ENCODE measurements at regions not wholly inside any gene's neighbourhood (a gene's known extent, or its start where the extent isn't known, plus 50 kb on each side); places are given as distances from the start of the nearest gene placed in this dataset.
"Not testable (repeated sequence)": the region's sequence is repeated elsewhere in the genome, so short reads cannot be mapped to it uniquely, and the experiment has no call there.

DNA sequence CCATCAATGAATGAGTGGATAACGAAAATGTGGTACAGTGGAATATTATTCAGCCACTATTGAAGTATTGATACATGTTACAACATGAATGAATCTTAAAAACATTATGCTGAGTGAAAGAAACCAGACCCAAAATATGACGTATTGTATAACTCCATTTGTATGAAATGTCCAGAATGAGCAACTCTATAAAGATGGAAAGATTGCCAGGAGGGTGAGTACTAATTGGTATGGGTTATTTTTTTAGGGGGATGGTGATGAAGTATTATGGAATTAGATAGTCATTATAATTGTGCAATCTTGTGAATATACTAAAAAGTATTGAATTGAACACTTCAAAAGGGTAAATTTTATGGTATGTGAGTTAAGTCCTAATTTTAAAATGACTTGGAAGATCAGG is 278.6 kb downstream of the SIPA1L2 start:
- no peaks in the 10 kb centered on the region for H3K36me3 Mint-ChIP-seq
- H3K9me3 Mint-ChIP-seq, result peaks cover 4% of the 10 kb centered on the region

DNA sequence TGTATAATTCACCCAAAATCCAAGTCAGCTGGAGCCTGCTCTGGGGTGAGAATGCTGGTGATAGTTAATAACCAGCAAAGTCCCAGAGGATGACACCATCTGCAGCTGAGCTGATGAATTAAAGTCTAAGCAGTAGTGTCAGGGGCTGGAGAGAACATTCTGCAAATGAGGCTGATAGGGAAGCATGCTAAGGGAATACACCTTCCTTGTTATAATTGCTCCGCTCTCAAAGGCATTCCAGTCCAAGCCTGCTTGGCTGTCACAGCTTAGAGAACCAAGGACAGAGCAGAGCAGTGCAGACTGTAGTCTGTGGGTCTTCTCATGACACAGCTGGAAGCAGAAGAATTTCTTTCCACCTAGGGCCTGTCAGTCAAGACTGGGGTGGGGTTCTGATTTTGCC is 283.1 kb downstream of the SIPA1L2 start:
- DNase-seq (no peak), ATAC-seq (ENCODE audit: low read depth) (no peak)
- Mint-ChIP-seq H3K36me3 (no peaks in the 10 kb centered on the region), H3K9me3 (peaks cover 14% of the 10 kb centered on the region), H3K4me1 (no peaks in the 10 kb centered on the region), H3K27me3 (peaks cover 2% of the 10 kb centered on the region), H3K4me3 (no peak overlapping the region), H3K27ac (no peak overlapping the region)
- POLR2A ChIA-PET, result no interaction called here

More for the DNA sequence above, 278.6 kb downstream of the SIPA1L2 start:
- POLR2A ChIA-PET, result no interaction called here
- peaks cover 12% of the 10 kb centered on the region for H3K27me3 Mint-ChIP-seq
- DNase-seq (no peak), ATAC-seq (ENCODE audit: low read depth) (no peak)
- H3K4me3 Mint-ChIP-seq, result no peak overlapping the region
- no peak overlapping the region for H3K27ac Mint-ChIP-seq
- H3K4me1 Mint-ChIP-seq, result no peaks in the 10 kb centered on the region

DNA sequence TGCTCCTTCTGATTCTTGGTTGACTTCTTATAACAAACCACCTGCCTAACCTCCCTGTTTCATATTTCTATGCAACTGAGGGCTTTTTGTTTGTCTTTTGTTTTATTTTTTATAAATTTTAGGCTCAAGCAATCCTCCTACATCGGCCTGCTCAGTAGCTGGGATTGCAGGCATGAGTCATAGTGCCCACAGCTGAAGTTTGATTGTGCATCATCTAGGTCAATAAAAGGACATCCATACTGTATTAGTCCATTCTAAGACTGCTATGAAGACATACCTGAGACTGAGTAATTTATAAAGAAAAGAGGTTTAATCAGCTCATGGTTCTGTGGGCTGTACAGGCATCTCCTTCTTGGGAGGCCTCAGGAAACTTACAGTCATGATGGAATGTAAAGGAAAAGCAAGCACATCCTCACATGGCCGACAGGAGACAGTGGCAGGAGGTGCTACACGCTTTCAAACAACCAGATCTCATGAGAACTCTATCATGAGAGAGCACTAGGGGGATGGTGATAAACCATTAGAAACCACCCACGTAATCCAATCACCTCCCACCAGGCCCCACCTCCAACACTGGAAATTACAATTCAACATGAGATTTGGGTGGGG is 285.0 kb downstream of the SIPA1L2 start:
- POLR2A ChIA-PET, result no interaction called here
- Mint-ChIP-seq H3K36me3 (no peaks in the 10 kb centered on the region), H3K4me3 (no peak overlapping the region), H3K27me3 (peaks cover 2% of the 10 kb centered on the region), H3K4me1 (no peaks in the 10 kb centered on the region), H3K9me3 (peaks cover 14% of the 10 kb centered on the region), H3K27ac (no peak overlapping the region)
- ATAC-seq (ENCODE audit: low read depth), result no peak
- DNase-seq, result no peak

DNA sequence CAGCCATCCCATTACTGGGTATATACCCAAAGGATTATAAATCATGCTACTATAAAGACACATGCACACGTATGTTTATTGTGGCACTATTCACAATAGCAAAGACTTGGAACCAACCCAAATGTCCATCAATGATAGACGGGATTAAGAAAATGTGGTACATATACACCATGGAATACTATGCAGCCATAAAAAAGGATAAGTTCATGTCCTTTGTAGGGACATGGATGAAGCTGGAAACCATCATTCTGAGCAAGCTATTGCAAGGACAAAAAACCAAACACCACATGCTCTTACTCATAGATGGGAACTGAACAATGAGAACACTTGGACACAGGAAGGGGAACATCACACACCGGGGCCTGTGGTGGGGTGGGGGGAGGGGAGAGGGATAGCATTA is 285.7 kb downstream of the SIPA1L2 start:
- POLR2A ChIA-PET; DNase-seq; H3K4me1 Mint-ChIP-seq; ATAC-seq (ENCODE audit: low read depth); H3K27me3 Mint-ChIP-seq; H3K27ac Mint-ChIP-seq; H3K4me3 Mint-ChIP-seq; H3K36me3 Mint-ChIP-seq: not testable (repeated sequence)
- peaks cover 14% of the 10 kb centered on the region for H3K9me3 Mint-ChIP-seq

DNA sequence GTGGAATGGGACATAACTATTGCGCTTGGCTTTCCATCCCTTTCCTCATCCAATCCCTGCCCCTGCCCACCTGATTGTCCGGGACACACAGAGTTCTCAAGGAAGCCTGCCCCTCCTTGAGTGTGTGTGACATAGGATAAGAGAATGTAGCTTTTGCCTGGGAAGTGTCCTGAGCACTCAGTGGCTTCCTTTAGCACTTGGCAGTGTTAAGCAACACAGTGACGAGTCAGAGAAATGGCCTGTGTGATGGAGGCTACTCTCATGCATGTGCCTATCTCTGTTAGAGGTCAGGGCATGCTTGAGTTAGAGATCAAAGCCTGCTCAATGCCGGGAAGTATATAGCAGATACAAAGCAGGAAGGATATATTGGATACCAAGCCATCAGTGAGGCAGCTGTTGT is 289.5 kb downstream of the SIPA1L2 start:
- ATAC-seq (ENCODE audit: low read depth) (no peak), DNase-seq (no peak)
- H3K27me3 Mint-ChIP-seq, result peaks cover 25% of the 10 kb centered on the region
- POLR2A ChIA-PET, result no interaction called here
- H3K36me3 Mint-ChIP-seq, result no peaks in the 10 kb centered on the region
- no peak overlapping the region for H3K4me3 Mint-ChIP-seq
- peaks cover 6% of the 10 kb centered on the region for H3K9me3 Mint-ChIP-seq
- H3K27ac Mint-ChIP-seq, result no peak overlapping the region
- H3K4me1 Mint-ChIP-seq, result peaks cover 4% of the 10 kb centered on the region

DNA sequence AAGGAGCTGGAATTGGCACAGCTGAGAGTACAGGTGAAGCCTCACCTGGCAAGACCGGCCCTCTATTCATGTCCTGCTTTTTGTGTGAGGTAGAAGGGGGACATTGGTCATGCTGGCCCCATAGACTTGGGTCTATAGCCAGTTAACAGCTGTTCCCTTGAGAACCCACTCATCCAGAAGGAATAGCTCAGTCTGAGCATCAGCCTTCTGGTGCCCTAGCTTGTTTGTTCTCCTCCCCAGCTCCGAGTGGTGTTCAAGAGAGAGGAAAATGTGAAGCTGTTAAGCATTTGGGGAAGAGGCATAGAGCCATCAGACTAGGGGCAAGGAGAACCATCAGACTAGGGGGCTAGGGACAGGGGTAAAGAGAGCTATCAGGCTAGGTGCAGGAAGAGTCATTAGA is 290.9 kb downstream of the SIPA1L2 start:
- H3K36me3 Mint-ChIP-seq, result peaks cover 1% of the 10 kb centered on the region
- DNase-seq (no peak), ATAC-seq (ENCODE audit: low read depth) (no peak)
- POLR2A ChIA-PET, result no interaction called here
- H3K27me3 Mint-ChIP-seq, result peaks cover 25% of the 10 kb centered on the region
- peaks cover 6% of the 10 kb centered on the region for H3K9me3 Mint-ChIP-seq
- H3K27ac Mint-ChIP-seq, result no peak overlapping the region
- no peak overlapping the region for H3K4me3 Mint-ChIP-seq
- H3K4me1 Mint-ChIP-seq, result peaks cover 12% of the 10 kb centered on the region

DNA sequence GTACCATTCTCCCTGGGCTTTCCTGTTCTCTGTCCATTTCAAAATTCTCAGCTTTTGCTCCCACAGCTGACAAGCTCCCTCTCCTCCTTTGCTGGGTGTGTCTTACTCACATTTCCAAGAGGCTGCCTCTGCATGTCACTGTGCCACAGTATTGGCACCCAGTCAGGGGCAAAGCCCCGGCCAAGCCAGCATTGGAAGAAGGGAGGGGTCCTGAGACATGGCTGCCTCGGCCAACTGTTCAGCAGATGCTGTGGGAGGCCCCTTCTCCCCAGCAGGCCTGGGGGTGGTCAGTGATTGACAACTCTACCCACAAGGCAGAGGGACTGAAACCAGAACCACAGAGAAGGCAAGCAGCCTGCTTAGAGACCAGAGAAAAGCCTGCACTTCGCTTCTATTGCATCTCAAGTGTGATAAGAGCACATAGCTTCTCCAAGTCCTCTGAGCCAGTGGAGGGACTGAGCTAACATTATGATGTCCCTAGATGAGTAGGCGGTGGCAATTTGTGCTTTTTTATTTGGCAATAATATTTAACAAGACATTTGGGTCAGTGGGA is 294.1 kb downstream of the SIPA1L2 start:
- H3K27ac Mint-ChIP-seq, result no peak overlapping the region
- peaks cover 1% of the 10 kb centered on the region for H3K36me3 Mint-ChIP-seq
- peak; percentile 10 for ATAC-seq (ENCODE audit: low read depth)
- POLR2A ChIA-PET, result no interaction called here
- peaks cover 12% of the 10 kb centered on the region for H3K4me1 Mint-ChIP-seq
- DNase-seq, result no peak
- H3K4me3 Mint-ChIP-seq, result peak overlapping the region; percentile 38
- H3K27me3 Mint-ChIP-seq, result peaks cover 30% of the 10 kb centered on the region
- H3K9me3 Mint-ChIP-seq, result peaks cover 5% of the 10 kb centered on the region

DNA sequence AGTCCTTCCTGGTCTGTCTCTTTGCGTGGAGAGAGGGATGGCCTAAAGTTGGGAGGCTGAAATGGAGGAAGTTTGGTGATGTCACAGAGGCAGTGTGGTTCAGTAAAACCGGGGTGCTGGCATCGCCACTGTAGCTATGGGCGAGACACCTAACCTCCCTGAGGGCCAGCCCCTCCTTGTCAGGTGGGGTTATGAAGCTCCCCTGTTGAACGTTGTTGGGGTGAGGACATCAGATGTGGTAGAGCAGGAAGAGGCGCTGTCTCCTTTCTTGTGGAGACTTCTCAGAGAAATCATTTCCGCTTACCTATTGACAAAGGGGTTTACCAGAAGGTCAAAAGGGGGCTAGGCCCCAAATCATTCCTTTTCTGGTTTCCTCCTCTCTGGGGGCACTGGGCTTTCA is 294.7 kb downstream of the SIPA1L2 start:
- peak overlapping the region; percentile 38 for H3K4me3 Mint-ChIP-seq
- POLR2A ChIA-PET, result no interaction called here
- H3K36me3 Mint-ChIP-seq, result peaks cover 1% of the 10 kb centered on the region
- no peak overlapping the region for H3K27ac Mint-ChIP-seq
- H3K9me3 Mint-ChIP-seq, result peaks cover 6% of the 10 kb centered on the region
- ATAC-seq (ENCODE audit: low read depth) (peak; percentile 99), DNase-seq (peak; percentile 34)
- H3K27me3 Mint-ChIP-seq, result peaks cover 30% of the 10 kb centered on the region
- peaks cover 12% of the 10 kb centered on the region for H3K4me1 Mint-ChIP-seq

DNA sequence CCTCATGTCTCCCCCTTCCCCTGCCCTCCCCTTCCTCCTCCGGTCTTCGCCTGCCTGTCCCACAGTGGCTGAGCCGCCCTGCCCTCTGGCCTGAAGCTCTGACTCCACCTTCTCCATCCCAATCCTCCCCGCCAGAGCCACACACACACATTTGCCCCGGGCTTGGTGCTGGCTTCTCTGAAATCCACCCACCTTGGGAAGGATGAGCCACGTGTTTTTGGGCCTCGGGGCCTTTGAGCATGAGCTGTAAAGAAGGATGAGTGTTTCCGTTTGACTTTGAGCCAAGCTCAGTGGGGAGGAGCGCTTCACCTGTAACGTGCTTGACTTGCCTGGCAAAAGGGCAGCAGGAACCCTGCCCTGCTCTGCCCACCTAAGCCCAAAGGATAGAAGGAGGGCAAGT is 295.1 kb downstream of the SIPA1L2 start:
- POLR2A ChIA-PET, result no interaction called here
- DNase-seq (no peak), ATAC-seq (ENCODE audit: low read depth) (no peak)
- Mint-ChIP-seq H3K27ac (no peak overlapping the region), H3K27me3 (peaks cover 30% of the 10 kb centered on the region), H3K36me3 (peaks cover 1% of the 10 kb centered on the region), H3K9me3 (peaks cover 6% of the 10 kb centered on the region), H3K4me3 (no peak overlapping the region), H3K4me1 (peaks cover 12% of the 10 kb centered on the region)

DNA sequence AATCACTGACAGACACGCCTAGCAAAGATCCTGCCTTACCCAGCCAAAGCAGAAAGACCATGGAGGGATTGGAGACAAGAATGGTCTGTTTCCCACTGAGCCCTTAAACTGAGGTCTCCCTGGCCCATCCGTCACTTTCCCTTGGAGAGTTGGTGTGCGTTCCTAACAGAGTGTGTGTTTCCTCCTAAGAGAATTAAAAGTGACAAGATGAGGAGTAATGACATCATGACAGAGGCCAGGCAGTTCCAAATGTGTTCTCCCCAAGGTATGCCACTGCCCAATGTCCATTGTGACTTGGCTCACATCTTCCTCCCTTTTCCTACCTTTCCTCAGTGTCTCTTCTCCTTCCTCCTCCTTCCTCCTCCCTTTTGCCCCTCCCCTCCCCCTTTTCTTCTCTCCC is 295.7 kb downstream of the SIPA1L2 start:
- peaks cover 12% of the 10 kb centered on the region for H3K4me1 Mint-ChIP-seq
- DNase-seq, result no peak
- H3K36me3 Mint-ChIP-seq, result peaks cover 1% of the 10 kb centered on the region
- POLR2A ChIA-PET, result no interaction called here
- H3K4me3 Mint-ChIP-seq, result no peak overlapping the region
- peaks cover 29% of the 10 kb centered on the region for H3K27me3 Mint-ChIP-seq
- ATAC-seq (ENCODE audit: low read depth), result no peak
- peaks cover 6% of the 10 kb centered on the region for H3K9me3 Mint-ChIP-seq
- H3K27ac Mint-ChIP-seq, result no peak overlapping the region

DNA sequence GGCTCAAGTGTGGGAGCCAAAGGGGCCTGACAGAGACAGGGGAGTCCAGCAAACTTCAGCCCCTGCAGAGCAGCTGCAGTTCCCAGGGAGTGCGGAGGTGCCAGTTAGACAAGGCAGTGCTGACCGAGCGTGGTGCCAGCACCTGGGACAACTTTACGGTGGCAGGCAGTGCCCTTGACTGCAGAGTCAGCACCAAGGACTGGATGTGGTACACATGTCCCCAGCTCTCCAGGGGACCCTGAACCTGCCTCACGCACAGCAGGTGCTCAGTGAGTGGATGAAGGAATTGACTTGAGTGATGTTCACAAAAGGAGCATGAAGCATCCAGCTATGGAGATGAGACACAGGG is 296.5 kb downstream of the SIPA1L2 start:
- Mint-ChIP-seq H3K27me3 (peaks cover 24% of the 10 kb centered on the region), H3K4me3 (no peak overlapping the region), H3K4me1 (peaks cover 12% of the 10 kb centered on the region), H3K36me3 (peaks cover 1% of the 10 kb centered on the region), H3K27ac (no peak overlapping the region), H3K9me3 (peaks cover 6% of the 10 kb centered on the region)
- POLR2A ChIA-PET, result no interaction called here
- DNase-seq (no peak), ATAC-seq (ENCODE audit: low read depth) (no peak)

DNA sequence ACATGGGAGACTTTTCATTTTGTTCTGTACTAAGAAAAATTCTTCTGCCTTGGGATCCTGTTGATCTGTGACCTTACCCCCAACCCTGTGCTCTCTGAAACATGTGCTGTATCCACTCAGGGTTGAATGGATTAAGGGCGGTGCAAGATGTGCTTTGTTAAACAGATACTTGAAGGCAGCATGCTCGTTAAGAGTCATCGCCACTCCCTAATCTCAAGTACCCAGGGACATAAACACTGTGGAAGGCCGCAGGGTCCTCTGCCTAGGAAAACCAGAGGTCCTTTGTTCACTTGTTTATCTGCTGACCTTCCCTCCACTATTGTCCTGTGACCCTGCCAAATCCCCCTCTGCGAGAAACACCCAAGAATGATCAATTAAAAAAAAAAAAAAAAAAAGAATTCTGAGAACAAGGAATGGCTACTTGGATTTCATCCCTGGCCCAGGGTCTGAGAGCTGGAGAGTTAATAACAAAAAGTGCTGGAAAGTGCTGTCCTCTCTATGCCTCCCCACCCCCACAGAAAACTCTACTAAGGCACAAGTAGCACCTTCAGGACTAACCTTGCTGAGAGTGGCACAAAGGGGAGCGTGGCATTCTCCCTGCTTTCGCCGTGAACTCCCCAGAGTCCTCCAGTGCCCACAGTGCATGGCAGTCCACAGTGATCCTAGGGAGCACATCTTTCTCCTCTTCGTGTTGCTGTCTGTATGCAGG is 297.1 kb downstream of the SIPA1L2 start:
- H3K36me3 Mint-ChIP-seq; H3K4me3 Mint-ChIP-seq; ATAC-seq (ENCODE audit: low read depth); DNase-seq; H3K9me3 Mint-ChIP-seq; H3K27ac Mint-ChIP-seq; POLR2A ChIA-PET: not testable (repeated sequence)
- peaks cover 12% of the 10 kb centered on the region for H3K4me1 Mint-ChIP-seq
- H3K27me3 Mint-ChIP-seq, result peaks cover 20% of the 10 kb centered on the region

DNA sequence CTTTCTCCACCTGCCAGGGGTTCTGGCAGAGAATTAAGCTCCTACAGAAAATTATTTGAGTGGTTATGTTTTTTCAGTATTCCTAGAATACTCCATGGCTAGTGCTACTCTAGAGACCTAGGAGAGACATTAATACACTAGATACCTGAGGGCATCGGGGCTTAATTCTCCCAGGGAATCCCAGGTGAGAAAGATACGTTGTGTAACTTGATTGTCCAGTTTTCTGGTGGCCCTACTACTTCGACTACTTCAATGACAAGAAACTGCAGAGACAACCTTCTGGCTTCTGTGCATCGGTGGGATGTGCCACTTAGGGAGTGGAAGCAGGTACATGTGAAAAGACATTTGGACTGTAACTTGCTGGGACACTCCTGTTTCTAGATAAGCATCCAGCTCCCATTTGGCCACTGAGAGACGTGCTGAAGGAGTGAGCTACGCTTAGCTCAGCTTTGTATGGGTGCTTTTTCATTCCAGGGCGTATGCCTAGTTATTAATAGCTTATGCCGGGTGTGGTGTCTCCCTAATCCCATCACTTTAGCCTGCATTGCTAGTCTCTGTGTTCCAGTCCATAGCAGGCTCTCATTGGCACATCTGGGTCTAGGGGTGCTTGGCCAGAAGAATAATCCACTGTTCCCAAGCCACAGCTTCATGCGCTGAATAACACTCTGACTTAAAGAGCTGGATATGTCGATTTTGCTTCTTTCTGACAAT is 300.7 kb downstream of the SIPA1L2 start:
- no peak for ATAC-seq (ENCODE audit: low read depth)
- Mint-ChIP-seq H3K4me1 (no peaks in the 10 kb centered on the region), H3K27ac (no peak overlapping the region)

More for the DNA sequence above, 300.7 kb downstream of the SIPA1L2 start:
- H3K27me3 Mint-ChIP-seq, result peaks cover 5% of the 10 kb centered on the region
- no peak overlapping the region for H3K4me3 Mint-ChIP-seq
- no peaks in the 10 kb centered on the region for H3K36me3 Mint-ChIP-seq
- POLR2A ChIA-PET, result no interaction called here
- H3K9me3 Mint-ChIP-seq, result peaks cover 4% of the 10 kb centered on the region
- no peak for DNase-seq

All from activated naive CD8-positive, alpha-beta T cell treated with anti-CD3 and anti-CD28 coated beads, Interleukin-2, amount 10 ng/mL, durations not matched to agents 7 days and 5 days (primary cell).